ENCODE measurements at regions not wholly inside any gene's neighbourhood (a gene's known extent, or its start where the extent isn't known, plus 50 kb on each side); places are given as distances from the start of the nearest gene placed in this dataset.

- DNase-seq (ENCODE audit: low spot score): no peak
Measured at GRCh38 chr2:52571380-52572347, 1195.9 kb upstream of the CHAC2 start.

GRCh38 chr2:52570716-52571115, 1196.9 kb upstream of the CHAC2 start:
- no peak for DNase-seq (ENCODE audit: low spot score)

- no peak for DNase-seq (ENCODE audit: low spot score)
Measured at GRCh38 chr2:52563151-52563550, 1204.5 kb upstream of the CHAC2 start.

- no peak for DNase-seq (ENCODE audit: low spot score)
Measured at GRCh38 chr2:52558265-52558664, 1209.3 kb upstream of the CHAC2 start.

- DNase-seq (ENCODE audit: low spot score): no peak
Measured at GRCh38 chr2:52542297-52542696, 1225.3 kb upstream of the CHAC2 start.

GRCh38 chr2:52539026-52539970, 1228.3 kb upstream of the CHAC2 start:
- DNase-seq (ENCODE audit: low spot score): peak; percentile 45

GRCh38 chr2:52537588-52537987, 1230.0 kb upstream of the CHAC2 start:
- no peak for DNase-seq (ENCODE audit: low spot score)

GRCh38 chr2:52536929-52537460, 1230.6 kb upstream of the CHAC2 start:
- DNase-seq (ENCODE audit: low spot score): no peak

GRCh38 chr2:52532956-52533355, 1234.6 kb upstream of the CHAC2 start:
- DNase-seq (ENCODE audit: low spot score): no peak

- no peak for DNase-seq (ENCODE audit: low spot score)
Measured at GRCh38 chr2:52526735-52527134, 1240.9 kb upstream of the CHAC2 start.

- no peak for DNase-seq (ENCODE audit: low spot score)
Measured at GRCh38 chr2:52520644-52521043, 1247.0 kb upstream of the CHAC2 start.

- DNase-seq (ENCODE audit: low spot score): no peak
Measured at GRCh38 chr2:52518678-52519077, 1248.9 kb upstream of the CHAC2 start.

- DNase-seq (ENCODE audit: low spot score): no peak
Measured at GRCh38 chr2:52512760-52513159, 1254.8 kb upstream of the CHAC2 start.

- no peak for DNase-seq (ENCODE audit: low spot score)
Measured at GRCh38 chr2:52510432-52510831, 1257.2 kb upstream of the CHAC2 start.

- no peak for DNase-seq (ENCODE audit: low spot score)
Measured at GRCh38 chr2:52502476-52502860, 1265.1 kb upstream of the CHAC2 start.

GRCh38 chr2:52501715-52502475, 1265.7 kb upstream of the CHAC2 start:
- DNase-seq (ENCODE audit: low spot score): no peak

GRCh38 chr2:52500561-52500960, 1267.0 kb upstream of the CHAC2 start:
- no peak for DNase-seq (ENCODE audit: low spot score)

GRCh38 chr2:52498077-52498750, 1269.4 kb upstream of the CHAC2 start:
- no peak for DNase-seq (ENCODE audit: low spot score)

- no peak for DNase-seq (ENCODE audit: low spot score)
Measured at GRCh38 chr2:52495816-52496215, 1271.8 kb upstream of the CHAC2 start.

GRCh38 chr2:52477166-52477565, 1290.4 kb upstream of the CHAC2 start:
- no peak for DNase-seq (ENCODE audit: low spot score)

GRCh38 chr2:52475590-52475989, 1292.0 kb upstream of the CHAC2 start:
- no peak for DNase-seq (ENCODE audit: low spot score)

Data from umbilical cord (tissue), 1 donor.